HL-60 (cell line): ENCODE measurements at regions not wholly inside any gene's neighbourhood (a gene's known extent, or its start where the extent isn't known, plus 50 kb on each side); places are given as distances from the start of the nearest gene placed in this dataset.

Experiments
- DNase-seq, 2 experiments: peaks; one replicate each; pipeline ENCODE4 v3.0.0-alpha.2; 2010 to 2020; ENCODE audit warnings: low read depth in 1 of 2, low spot score in 1 of 2
- H3K27ac ChIP-seq: fragments of 250-450 bp; sonication (Bioruptor Pico); replicated peaks from 2 replicates; pipeline ENCODE4 v1.5.1; 2020; ENCODE audit warnings: mild to moderate bottlenecking, moderate library complexity
- H3K27me3 ChIP-seq: fragments of 250-450 bp; sonication (Bioruptor Pico); 2 replicates; pipeline ENCODE4 v1.5.1; 2021; ENCODE audit warnings: mild to moderate bottlenecking, moderate library complexity; ENCODE audit not compliant: insufficient read depth, poor library complexity, severe bottlenecking
- H3K4me3 ChIP-seq: replicated peaks from 2 replicates; pipeline ENCODE4 v1.5.1; 2011; ENCODE audit warnings: mild to moderate bottlenecking, control low read depth, low read length; ENCODE audit not compliant: insufficient read depth
- GABPA ChIP-seq: IDR thresholded peaks from 2 replicates; pipeline ENCODE4 v1.6.1; 2012; ENCODE audit warnings: low read depth
- POLR2AphosphoS5 ChIP-seq: IDR thresholded peaks from 2 replicates; pipeline ENCODE4 v1.6.1; 2012; ENCODE audit warnings: low read depth
- REST ChIP-seq: IDR thresholded peaks from 2 replicates; pipeline ENCODE4 v1.6.1; 2012; ENCODE audit warnings: low read depth; ENCODE audit not compliant: insufficient replicate concordance
- SPI1 ChIP-seq: IDR thresholded peaks from 2 replicates; pipeline ENCODE4 v1.6.1; 2012; ENCODE audit warnings: low read depth, mild to moderate bottlenecking, borderline replicate concordance
- TF ChIP-seq, protein P1 (sequence below): IDR thresholded peaks from one replicate; pipeline ENCODE4 v1.5.1; 2011; ENCODE audit warnings: low read length, control low read depth, inconsistent platforms; ENCODE audit not compliant: insufficient read depth

DNA sequence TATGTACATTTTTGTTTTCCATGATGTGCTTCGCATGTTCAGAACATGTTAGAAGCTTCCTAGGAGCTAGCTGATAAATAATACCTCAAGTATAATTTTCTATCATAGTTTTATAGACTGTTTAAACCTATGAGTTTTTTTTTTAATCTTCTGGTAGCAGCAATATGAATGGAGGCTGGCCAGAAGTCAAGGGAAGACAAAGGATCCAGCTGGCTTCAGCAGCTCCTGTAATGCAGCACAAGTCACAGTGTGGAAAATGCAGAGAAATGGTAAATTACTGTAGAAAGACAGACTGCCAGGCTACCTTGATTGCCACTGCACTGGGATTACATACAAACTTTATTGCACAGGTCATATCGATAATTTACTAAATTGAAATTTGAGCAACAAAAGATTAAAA, 537.9 kb downstream of the IQCM start:
- DNase-seq: no peak
- no peak overlapping the region for H3K4me3 ChIP-seq
- H3K27ac ChIP-seq: no peak overlapping the region
- TF ChIP-seq REST: no peak
- no peak for TF ChIP-seq SPI1
- TF ChIP-seq GABPA: no peak
- TF ChIP-seq POLR2AphosphoS5: no peak
- TF ChIP-seq, protein P1, sequence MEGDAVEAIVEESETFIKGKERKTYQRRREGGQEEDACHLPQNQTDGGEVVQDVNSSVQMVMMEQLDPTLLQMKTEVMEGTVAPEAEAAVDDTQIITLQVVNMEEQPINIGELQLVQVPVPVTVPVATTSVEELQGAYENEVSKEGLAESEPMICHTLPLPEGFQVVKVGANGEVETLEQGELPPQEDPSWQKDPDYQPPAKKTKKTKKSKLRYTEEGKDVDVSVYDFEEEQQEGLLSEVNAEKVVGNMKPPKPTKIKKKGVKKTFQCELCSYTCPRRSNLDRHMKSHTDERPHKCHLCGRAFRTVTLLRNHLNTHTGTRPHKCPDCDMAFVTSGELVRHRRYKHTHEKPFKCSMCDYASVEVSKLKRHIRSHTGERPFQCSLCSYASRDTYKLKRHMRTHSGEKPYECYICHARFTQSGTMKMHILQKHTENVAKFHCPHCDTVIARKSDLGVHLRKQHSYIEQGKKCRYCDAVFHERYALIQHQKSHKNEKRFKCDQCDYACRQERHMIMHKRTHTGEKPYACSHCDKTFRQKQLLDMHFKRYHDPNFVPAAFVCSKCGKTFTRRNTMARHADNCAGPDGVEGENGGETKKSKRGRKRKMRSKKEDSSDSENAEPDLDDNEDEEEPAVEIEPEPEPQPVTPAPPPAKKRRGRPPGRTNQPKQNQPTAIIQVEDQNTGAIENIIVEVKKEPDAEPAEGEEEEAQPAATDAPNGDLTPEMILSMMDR: no peak
- no peaks in the 10 kb centered on the region for H3K27me3 ChIP-seq

DNA sequence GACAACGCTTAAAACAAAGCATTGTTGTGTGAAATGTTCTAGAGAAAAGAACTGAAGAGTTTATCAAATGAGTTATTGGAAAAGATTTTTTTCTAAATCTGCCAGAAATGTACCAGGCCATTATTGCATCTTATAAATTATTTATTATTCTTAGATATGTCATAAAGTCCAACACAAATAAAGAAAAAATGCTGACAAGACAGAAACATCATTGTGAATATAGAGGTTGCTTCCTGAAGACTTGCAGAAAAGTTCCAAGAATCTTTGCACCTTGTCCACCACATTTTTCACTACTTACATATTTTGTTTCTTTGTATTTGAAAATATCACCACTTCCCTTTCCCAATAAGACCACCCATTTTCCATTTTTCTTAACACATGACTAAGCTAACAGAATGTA, 545.8 kb downstream of the IQCM start:
- DNase-seq: no peak
- Histone ChIP-seq H3K4me3 (no peak overlapping the region), H3K27ac (no peak overlapping the region), H3K27me3 (no peaks in the 10 kb centered on the region)
- TF ChIP-seq SPI1: no peak
- TF ChIP-seq REST: no peak
- TF ChIP-seq GABPA: no peak
- TF ChIP-seq POLR2AphosphoS5: no peak

DNA sequence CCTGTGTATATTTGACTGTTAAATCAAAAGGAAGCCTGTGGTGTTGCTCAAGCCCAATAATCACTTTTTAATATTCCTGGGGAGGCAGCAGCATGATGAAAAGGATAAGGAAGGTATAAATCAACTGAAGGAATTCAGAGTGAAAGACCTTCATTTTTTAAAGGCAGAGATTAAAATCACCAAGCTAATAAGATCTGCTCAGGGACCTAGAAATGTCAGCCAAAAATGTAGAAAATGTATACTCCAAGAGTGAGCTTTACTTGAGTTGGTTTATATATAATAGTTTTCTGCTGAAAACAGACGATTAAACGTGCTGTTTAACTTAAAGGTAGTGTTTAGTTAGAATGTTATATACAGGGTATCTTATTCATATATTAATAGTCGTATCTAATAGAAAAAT, 549.3 kb downstream of the IQCM start:
- TF ChIP-seq SPI1: no peak
- Histone ChIP-seq H3K27me3 (no peaks in the 10 kb centered on the region), H3K4me3 (no peak overlapping the region), H3K27ac (no peak overlapping the region)
- DNase-seq: no peak

GRCh38 chr4:149265645-149266044, 550.0 kb downstream of the IQCM start:
- no peak overlapping the region for H3K27ac ChIP-seq
- TF ChIP-seq REST (no peak), GABPA (no peak), POLR2AphosphoS5 (no peak), SPI1 (no peak)
- TF ChIP-seq, protein P1: no peak
- no peak for DNase-seq
- no peak overlapping the region for H3K4me3 ChIP-seq
- no peaks in the 10 kb centered on the region for H3K27me3 ChIP-seq
